PC-9 (cell line): ENCODE measurements at regions not wholly inside any gene's neighbourhood (a gene's known extent, or its start where the extent isn't known, plus 50 kb on each side); places are given as distances from the start of the nearest gene placed in this dataset.

Experiments
- BruUV-seq: library from RNA; stranded (reverse); fragments of 400-500 nt; replicated peaks from 2 replicates; lab custom pipeline; 2021; lab: Mats Ljungman, UMichigan
- CTCF ChIA-PET: fragments of 300-600 bp; sonication (Branson Sonifier 250); formaldehyde crosslinking; loops from one replicate; lab custom pipeline; 2022; ENCODE audit warnings: antibody characterized with exemption; lab: Charles Lee
- POLR2A ChIA-PET: fragments of 300-600 bp; sonication (Branson Sonifier 250); formaldehyde crosslinking; loops from one replicate; lab custom pipeline; 2022; ENCODE audit warnings: antibody characterized with exemption; ENCODE audit not compliant: unreplicated experiment; lab: Charles Lee
- DNase-seq, 2 experiments: peaks; one replicate each; pipeline versions ENCODE4 v3.0.0 to v3.0.0-alpha.2; 2015 to 2022; ENCODE audit warnings: mixed read lengths in 1 of 2
- H2AFZ ChIP-seq: fragments of 200-600 bp; sonication (generic); 2 replicates; pipeline ENCODE4 v1.8.1; 2017; ENCODE audit warnings: antibody characterized with exemption
- H3F3A ChIP-seq: fragments of 200-600 bp; sonication (generic); 2 replicates; pipeline ENCODE4 v1.8.1; 2017; ENCODE audit warnings: antibody characterized with exemption, mild to moderate bottlenecking, low read depth; ENCODE audit not compliant: insufficient read depth
- H3K27ac ChIP-seq: fragments of 200-600 bp; sonication (generic); 2 replicates; pipeline ENCODE4 v1.6.1; 2016; ENCODE audit warnings: mixed run types
- H3K27me3 ChIP-seq: fragments of 200-600 bp; sonication (generic); 2 replicates; pipeline ENCODE4 v1.6.1; 2016; ENCODE audit warnings: low read depth, mixed run types; ENCODE audit not compliant: insufficient read depth
- H3K36me3 ChIP-seq: fragments of 200-600 bp; sonication (generic); 2 replicates; pipeline ENCODE4 v1.6.1; 2016; ENCODE audit warnings: low read depth, mixed run types
- H3K4me1 ChIP-seq: fragments of 200-600 bp; sonication (generic); replicated peaks from 2 replicates; pipeline ENCODE4 v1.6.1; 2016; ENCODE audit warnings: mixed run types; ENCODE audit not compliant: insufficient read depth
- H3K4me2 ChIP-seq: fragments of 200-600 bp; sonication (generic); 2 replicates; pipeline ENCODE4 v1.6.1; 2017; ENCODE audit warnings: mixed run types
- H3K4me3 ChIP-seq: fragments of 200-600 bp; sonication (generic); 2 replicates; pipeline ENCODE4 v1.6.1; 2016; ENCODE audit warnings: mixed run types
- H3K79me2 ChIP-seq: fragments of 200-600 bp; sonication (generic); 2 replicates; pipeline ENCODE4 v1.6.1; 2017; ENCODE audit warnings: low read depth, mixed run types
- H3K9me2 ChIP-seq: fragments of 200-600 bp; sonication (generic); 2 replicates; pipeline ENCODE4 v1.8.1; 2017; ENCODE audit warnings: mild to moderate bottlenecking; ENCODE audit not compliant: insufficient read depth
- H3K9me3 ChIP-seq: fragments of 200-600 bp; sonication (generic); 2 replicates; pipeline ENCODE4 v1.8.1; 2016; ENCODE audit warnings: low read depth; ENCODE audit not compliant: insufficient read depth
- H4K20me1 ChIP-seq: fragments of 200-600 bp; sonication (generic); 2 replicates; pipeline ENCODE4 v1.8.1; 2017; ENCODE audit not compliant: insufficient read depth
- CTCF ChIP-seq: fragments of 200-600 bp; sonication (generic); conservative IDR thresholded peaks from 2 replicates; pipeline ENCODE4 v1.6.1; 2017; ENCODE audit warnings: mixed run types, antibody characterized with exemption, mild to moderate bottlenecking, moderate library complexity
- EZH2 ChIP-seq: fragments of 200-600 bp; sonication (generic); IDR thresholded peaks from 2 replicates; pipeline ENCODE4 v1.8.0; 2017; ENCODE audit warnings: antibody characterized with exemption, low read depth
- intact Hi-C: fragments of 100-400 bp; cut with micrococcal nuclease; formaldehyde crosslinking; loops from one replicate; pipeline ENCODE4 v1.10.0; 2022; ENCODE audit not compliant: unreplicated experiment

- H3K27ac ChIP-seq, result peak overlapping the region; percentile 62; the same call in 1 of the 2 replicates
- H3K9me2 ChIP-seq, result no peaks in the 10 kb centered on the region
- POLR2A ChIA-PET, result no interaction called here
- H3F3A ChIP-seq, result peaks cover 21% of the 10 kb centered on the region; the same call in 1 of the 2 replicates
- CTCF ChIA-PET, result no interaction called here
- no TSS peak for BruUV-seq
- no peak overlapping the region for H3K4me3 ChIP-seq
- no peaks in the 10 kb centered on the region for H3K27me3 ChIP-seq
- H3K4me1 ChIP-seq, result peaks cover 38% of the 10 kb centered on the region
- DNase-seq, result no peak
- H2AFZ ChIP-seq, result no peak overlapping the region
- intact Hi-C loops, result no loop called here
- 0 out of 2 replicates have a peak, but pooled peaks cover 5% of the 10 kb centered on the region for H3K9me3 ChIP-seq
- no peaks in the 10 kb centered on the region for H3K36me3 ChIP-seq
- H3K4me2 ChIP-seq, result 0 out of 2 replicates have a peak overlapping the region, but pooled peaks have one; percentile 59
- no peak for TF ChIP-seq CTCF
- TF ChIP-seq EZH2, result no peak
- H4K20me1 ChIP-seq, result no peaks in the 10 kb centered on the region
- no peaks in the 10 kb centered on the region for H3K79me2 ChIP-seq
Measured at GRCh38 chr5:133736512-133736911, 124.2 kb upstream of the FSTL4 start.

- no peaks in the 10 kb centered on the region for H3K9me2 ChIP-seq
- H3K4me1 ChIP-seq, result peaks cover 38% of the 10 kb centered on the region
- peak overlapping the region; percentile 62 for H3K27ac ChIP-seq
- peaks cover 21% of the 10 kb centered on the region; the same call in 1 of the 2 replicates for H3F3A ChIP-seq
- no peaks in the 10 kb centered on the region for H3K79me2 ChIP-seq
- no peaks in the 10 kb centered on the region for H3K36me3 ChIP-seq
- DNase-seq, result peak; percentile 20 to 88
- ChIA-PET POLR2A (no interaction called here), CTCF (interaction anchor here (0.8 kb wide), 1 partner anchor 124 kb away, joined by 3 read pairs; no protein-coding TSS in a partner anchor)
- TF ChIP-seq EZH2 (no peak), CTCF (no peak)
- H2AFZ ChIP-seq, result no peak overlapping the region; the same call in 1 of the 2 replicates
- no peaks in the 10 kb centered on the region for H4K20me1 ChIP-seq
- no TSS peak for BruUV-seq
- no peaks in the 10 kb centered on the region for H3K27me3 ChIP-seq
- H3K4me2 ChIP-seq, result peak overlapping the region; percentile 59
- intact Hi-C loops, result no loop called here
- no peak overlapping the region for H3K4me3 ChIP-seq
- peaks cover 7% of the 10 kb centered on the region; the same call in 1 of the 2 replicates for H3K9me3 ChIP-seq
Measured at GRCh38 chr5:133735346-133735745, 123.0 kb upstream of the FSTL4 start.

- no peaks in the 10 kb centered on the region for H3K79me2 ChIP-seq
- H3K27ac ChIP-seq, result peak overlapping the region; percentile 62
- intact Hi-C loops, result no loop called here
- no peak for DNase-seq
- H3K9me2 ChIP-seq, result no peaks in the 10 kb centered on the region
- peaks cover 38% of the 10 kb centered on the region for H3K4me1 ChIP-seq
- no peaks in the 10 kb centered on the region for H3K27me3 ChIP-seq
- no peak overlapping the region for H3K4me3 ChIP-seq
- peaks cover 12% of the 10 kb centered on the region; the same call in 1 of the 2 replicates for H3K9me3 ChIP-seq
- H2AFZ ChIP-seq, result no peak overlapping the region; the same call in 1 of the 2 replicates
- CTCF ChIA-PET, result interaction anchor here (0.8 kb wide), 1 partner anchor 125 kb away, joined by 3 read pairs; no protein-coding TSS in a partner anchor
- H3F3A ChIP-seq, result peaks cover 21% of the 10 kb centered on the region; the same call in 1 of the 2 replicates
- H3K36me3 ChIP-seq, result no peaks in the 10 kb centered on the region
- no TSS peak for BruUV-seq
- H3K4me2 ChIP-seq, result peak overlapping the region; percentile 59
- H4K20me1 ChIP-seq, result no peaks in the 10 kb centered on the region
- TF ChIP-seq CTCF (no peak), EZH2 (no peak)
- POLR2A ChIA-PET, result no interaction called here
Measured at GRCh38 chr5:133734916-133735315, 122.6 kb upstream of the FSTL4 start.
